ENCODE measurements at regions not wholly inside any gene's neighbourhood (a gene's known extent, or its start where the extent isn't known, plus 50 kb on each side); places are given as distances from the start of the nearest gene placed in this dataset.
A peak's percentile ranks its signal among the peaks of the same experiment; 100 is the strongest.

- no peak for DNase-seq (ENCODE audit: low read depth in 4 of 4, low spot score in 3 of 4)
These were observed 143.2 kb downstream of the MIS18A start for GRCh38 chr21:32135401-32136363.

- DNase-seq (ENCODE audit: low read depth in 4 of 4, low spot score in 3 of 4), result no peak
These were observed 144.3 kb downstream of the MIS18A start for GRCh38 chr21:32134441-32135130.

GRCh38 chr21:32132881-32133280 is 146.0 kb downstream of the MIS18A start:
- peak in 1 of 4 donors; percentile 52 for DNase-seq (ENCODE audit: low read depth in 4 of 4, low spot score in 3 of 4)

- DNase-seq (ENCODE audit: low read depth in 4 of 4, low spot score in 3 of 4), result no peak
These were observed 146.4 kb downstream of the MIS18A start for GRCh38 chr21:32132409-32132808.

- DNase-seq (ENCODE audit: low read depth in 4 of 4, low spot score in 3 of 4), result no peak
These were observed 146.9 kb downstream of the MIS18A start for GRCh38 chr21:32131960-32132359.

GRCh38 chr21:32131164-32131563 is 147.7 kb downstream of the MIS18A start:
- no peak for DNase-seq (ENCODE audit: low read depth in 4 of 4, low spot score in 3 of 4)

- no peak for DNase-seq (ENCODE audit: low read depth in 4 of 4, low spot score in 3 of 4)
These were observed 148.6 kb downstream of the MIS18A start for GRCh38 chr21:32130031-32130891.

- DNase-seq (ENCODE audit: low read depth in 4 of 4, low spot score in 3 of 4), result no peak
These were observed 151.8 kb downstream of the MIS18A start for GRCh38 chr21:32127081-32127480.

GRCh38 chr21:32122082-32122481 is 156.8 kb downstream of the MIS18A start:
- no peak for DNase-seq (ENCODE audit: low read depth in 4 of 4, low spot score in 3 of 4)

GRCh38 chr21:32120230-32120629 is 158.6 kb downstream of the MIS18A start:
- DNase-seq (ENCODE audit: low read depth in 4 of 4, low spot score in 3 of 4), result no peak

- no peak for DNase-seq (ENCODE audit: low read depth in 4 of 4, low spot score in 3 of 4)
These were observed 159.0 kb downstream of the MIS18A start for GRCh38 chr21:32119811-32120210.

- no peak for DNase-seq (ENCODE audit: low read depth in 4 of 4, low spot score in 3 of 4)
These were observed 159.5 kb downstream of the MIS18A start for GRCh38 chr21:32119389-32119788.

GRCh38 chr21:32114419-32115035 is 164.3 kb downstream of the MIS18A start:
- DNase-seq (ENCODE audit: low read depth in 4 of 4, low spot score in 3 of 4), result no peak

- DNase-seq (ENCODE audit: low read depth in 4 of 4, low spot score in 3 of 4), result no peak
These were observed 165.4 kb downstream of the MIS18A start for GRCh38 chr21:32113486-32113885.

GRCh38 chr21:32112195-32112594 is 166.7 kb downstream of the MIS18A start:
- DNase-seq (ENCODE audit: low read depth in 4 of 4, low spot score in 3 of 4), result no peak

- no peak for DNase-seq (ENCODE audit: low read depth in 4 of 4, low spot score in 3 of 4)
These were observed 170.3 kb downstream of the MIS18A start for GRCh38 chr21:32108566-32108965.

GRCh38 chr21:32103361-32103760 is 175.5 kb downstream of the MIS18A start:
- no peak for DNase-seq (ENCODE audit: low read depth in 4 of 4, low spot score in 3 of 4)

GRCh38 chr21:32102426-32102825 is 176.4 kb downstream of the MIS18A start:
- no peak for DNase-seq (ENCODE audit: low read depth in 4 of 4, low spot score in 3 of 4)

GRCh38 chr21:32101277-32101676 is 177.6 kb downstream of the MIS18A start:
- DNase-seq (ENCODE audit: low read depth in 4 of 4, low spot score in 3 of 4), result no peak

GRCh38 chr21:32100423-32100822 is 178.4 kb downstream of the MIS18A start:
- no peak for DNase-seq (ENCODE audit: low read depth in 4 of 4, low spot score in 3 of 4)

Data from left renal pelvis (tissue), 4 donors.